Stomach (tissue), 4 donors: ENCODE measurements at regions not wholly inside any gene's neighbourhood (a gene's known extent, or its start where the extent isn't known, plus 50 kb on each side); places are given as distances from the start of the nearest gene placed in this dataset.

ENCODE experiments used
- EP300 ChIP-seq: sonication (generic); formaldehyde crosslinking; IDR thresholded peaks from one replicate; pipeline ENCODE4 v1.6.1; 2017; ENCODE audit warnings: antibody characterized with exemption
- TF ChIP-seq, protein P1 (sequence below), 7 experiments: fragments of 450-650 bp in 4 of 7; fragments of 200-600 bp in 3 of 7; sonication (generic) in 3 of 7; IDR thresholded peaks; one replicate each; pipeline ENCODE4 v1.5.1; 2016 to 2019; ENCODE audit warnings: antibody characterized with exemption in 7 of 7, control low read depth in 2 of 7, mild to moderate bottlenecking in 1 of 7

DNA sequence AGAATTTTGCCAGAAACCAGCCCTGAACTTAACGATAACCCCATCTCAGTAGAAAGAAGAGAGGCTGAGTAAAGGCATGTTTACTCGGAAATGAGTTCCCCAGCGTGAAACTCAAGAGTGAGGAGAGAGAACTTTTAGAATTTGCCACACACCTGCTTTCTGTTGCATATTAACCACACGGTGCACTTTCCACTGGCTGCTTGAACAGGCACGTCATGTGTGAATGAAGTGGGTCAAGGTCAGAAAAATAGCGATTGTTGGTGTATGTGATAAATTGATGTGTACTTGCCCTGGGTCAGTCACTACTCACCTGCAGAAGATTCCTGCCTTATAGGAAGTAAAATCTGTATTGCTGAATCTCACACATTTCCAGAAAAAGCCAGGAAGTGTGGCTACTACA lies 395.7 kb downstream of the TRIML1 start:
- TF ChIP-seq, protein P1, sequence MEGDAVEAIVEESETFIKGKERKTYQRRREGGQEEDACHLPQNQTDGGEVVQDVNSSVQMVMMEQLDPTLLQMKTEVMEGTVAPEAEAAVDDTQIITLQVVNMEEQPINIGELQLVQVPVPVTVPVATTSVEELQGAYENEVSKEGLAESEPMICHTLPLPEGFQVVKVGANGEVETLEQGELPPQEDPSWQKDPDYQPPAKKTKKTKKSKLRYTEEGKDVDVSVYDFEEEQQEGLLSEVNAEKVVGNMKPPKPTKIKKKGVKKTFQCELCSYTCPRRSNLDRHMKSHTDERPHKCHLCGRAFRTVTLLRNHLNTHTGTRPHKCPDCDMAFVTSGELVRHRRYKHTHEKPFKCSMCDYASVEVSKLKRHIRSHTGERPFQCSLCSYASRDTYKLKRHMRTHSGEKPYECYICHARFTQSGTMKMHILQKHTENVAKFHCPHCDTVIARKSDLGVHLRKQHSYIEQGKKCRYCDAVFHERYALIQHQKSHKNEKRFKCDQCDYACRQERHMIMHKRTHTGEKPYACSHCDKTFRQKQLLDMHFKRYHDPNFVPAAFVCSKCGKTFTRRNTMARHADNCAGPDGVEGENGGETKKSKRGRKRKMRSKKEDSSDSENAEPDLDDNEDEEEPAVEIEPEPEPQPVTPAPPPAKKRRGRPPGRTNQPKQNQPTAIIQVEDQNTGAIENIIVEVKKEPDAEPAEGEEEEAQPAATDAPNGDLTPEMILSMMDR (IDR thresholded peaks at IDR 0.05) = no peak
- no peak for TF ChIP-seq EP300
